ENCODE measurements at regions not wholly inside any gene's neighbourhood (a gene's known extent, or its start where the extent isn't known, plus 50 kb on each side); places are given as distances from the start of the nearest gene placed in this dataset.
"Not testable (repeated sequence)": the region's sequence is repeated elsewhere in the genome, so short reads cannot be mapped to it uniquely, and the experiment has no call there.

- no peaks in the 10 kb centered on the region for H3K4me1 ChIP-seq (ENCODE audit: control insufficient read depth in 3 of 3, insufficient read depth in 2 of 3, low read depth in 1 of 3, low read length in 2 of 3)
- no peaks in the 10 kb centered on the region for H3K27me3 ChIP-seq (ENCODE audit: control insufficient read depth in 3 of 3, insufficient read depth in 3 of 3, low read length in 3 of 3)
- WGBS, 3 donors = 68 to 81% (median 78%) methylated on average over 3 of the region's 3 CpGs
- FAIRE-seq (no peak), DNase-seq (no peak)
- no peak overlapping the region for H3K4me3 ChIP-seq (ENCODE audit: low read depth in 1 of 3, low read length in 3 of 3)
- H3K27ac ChIP-seq (ENCODE audit: low read depth in 1 of 3, low read length in 2 of 3) = no peak overlapping the region
- no peaks in the 10 kb centered on the region for H3K9me3 ChIP-seq (ENCODE audit: control insufficient read depth in 2 of 2, insufficient read depth in 1 of 2, low read depth in 1 of 2, low read length in 1 of 2)
- no peaks in the 10 kb centered on the region for H3K36me3 ChIP-seq (ENCODE audit: control insufficient read depth in 3 of 3, insufficient read depth in 2 of 3, low read depth in 1 of 3, low read length in 3 of 3)
Observed at GRCh38 chr13:87961546-87961945, 290.4 kb downstream of the SLITRK5 start.

GRCh38 chr13:87972568-87972967, 301.4 kb downstream of the SLITRK5 start:
- H3K4me1 ChIP-seq (ENCODE audit: control insufficient read depth in 3 of 3, insufficient read depth in 2 of 3, low read depth in 1 of 3, low read length in 2 of 3) = no peaks in the 10 kb centered on the region
- no peaks in the 10 kb centered on the region for H3K9me3 ChIP-seq (ENCODE audit: control insufficient read depth in 2 of 2, insufficient read depth in 1 of 2, low read depth in 1 of 2, low read length in 1 of 2)
- H3K27me3 ChIP-seq (ENCODE audit: control insufficient read depth in 3 of 3, insufficient read depth in 3 of 3, low read length in 3 of 3) = no peaks in the 10 kb centered on the region
- FAIRE-seq = peak; percentile 91
- no peak overlapping the region for H3K27ac ChIP-seq (ENCODE audit: low read depth in 1 of 3, low read length in 2 of 3)
- H3K4me3 ChIP-seq (ENCODE audit: low read depth in 1 of 3, low read length in 3 of 3) = no peak overlapping the region
- 59 to 75% (median 67%) methylated on average over 1 of the region's 1 CpG for WGBS, 3 donors
- no peaks in the 10 kb centered on the region for H3K36me3 ChIP-seq (ENCODE audit: control insufficient read depth in 3 of 3, insufficient read depth in 2 of 3, low read depth in 1 of 3, low read length in 3 of 3)
- DNase-seq = no peak

GRCh38 chr13:87975035-87975434, 303.9 kb downstream of the SLITRK5 start:
- WGBS, 3 donors = 82 to 85% (median 82%) methylated on average over 4 of the region's 4 CpGs
- DNase-seq (no peak), FAIRE-seq (no peak)
- no peaks in the 10 kb centered on the region for H3K4me1 ChIP-seq (ENCODE audit: control insufficient read depth in 3 of 3, insufficient read depth in 2 of 3, low read depth in 1 of 3, low read length in 2 of 3)
- no peaks in the 10 kb centered on the region for H3K27me3 ChIP-seq (ENCODE audit: control insufficient read depth in 3 of 3, insufficient read depth in 3 of 3, low read length in 3 of 3)
- H3K36me3 ChIP-seq (ENCODE audit: control insufficient read depth in 3 of 3, insufficient read depth in 2 of 3, low read depth in 1 of 3, low read length in 3 of 3) = no peaks in the 10 kb centered on the region
- no peak overlapping the region for H3K4me3 ChIP-seq (ENCODE audit: low read depth in 1 of 3, low read length in 3 of 3)
- no peaks in the 10 kb centered on the region for H3K9me3 ChIP-seq (ENCODE audit: control insufficient read depth in 2 of 2, insufficient read depth in 1 of 2, low read depth in 1 of 2, low read length in 1 of 2)
- H3K27ac ChIP-seq (ENCODE audit: low read depth in 1 of 3, low read length in 2 of 3) = no peak overlapping the region

- not testable (repeated sequence) for H3K4me3 ChIP-seq (ENCODE audit: low read depth in 1 of 3, low read length in 3 of 3); H3K4me1 ChIP-seq (ENCODE audit: control insufficient read depth in 3 of 3, insufficient read depth in 2 of 3, low read depth in 1 of 3, low read length in 2 of 3); DNase-seq; H3K36me3 ChIP-seq (ENCODE audit: control insufficient read depth in 3 of 3, insufficient read depth in 2 of 3, low read depth in 1 of 3, low read length in 3 of 3); H3K27ac ChIP-seq (ENCODE audit: low read depth in 1 of 3, low read length in 2 of 3); H3K27me3 ChIP-seq (ENCODE audit: control insufficient read depth in 3 of 3, insufficient read depth in 3 of 3, low read length in 3 of 3); FAIRE-seq; H3K9me3 ChIP-seq (ENCODE audit: control insufficient read depth in 2 of 2, insufficient read depth in 1 of 2, low read depth in 1 of 2, low read length in 1 of 2)
- WGBS, 3 donors = 93 to 97% (median 94%) methylated on average over 10 to 26 of the region's 26 CpGs
Observed at GRCh38 chr13:87976650-87977049, 305.5 kb downstream of the SLITRK5 start.

- H3K27me3 ChIP-seq (ENCODE audit: control insufficient read depth in 3 of 3, insufficient read depth in 3 of 3, low read length in 3 of 3) = no peaks in the 10 kb centered on the region
- no peaks in the 10 kb centered on the region for H3K4me1 ChIP-seq (ENCODE audit: control insufficient read depth in 3 of 3, insufficient read depth in 2 of 3, low read depth in 1 of 3, low read length in 2 of 3)
- H3K36me3 ChIP-seq (ENCODE audit: control insufficient read depth in 3 of 3, insufficient read depth in 2 of 3, low read depth in 1 of 3, low read length in 3 of 3) = no peaks in the 10 kb centered on the region
- 46 to 56% (median 51%) methylated on average over 2 of the region's 2 CpGs for WGBS, 3 donors
- H3K4me3 ChIP-seq (ENCODE audit: low read depth in 1 of 3, low read length in 3 of 3) = no peak overlapping the region
- H3K27ac ChIP-seq (ENCODE audit: low read depth in 1 of 3, low read length in 2 of 3) = no peak overlapping the region
- H3K9me3 ChIP-seq (ENCODE audit: control insufficient read depth in 2 of 2, insufficient read depth in 1 of 2, low read depth in 1 of 2, low read length in 1 of 2) = no peaks in the 10 kb centered on the region
- no peak for FAIRE-seq
- no peak for DNase-seq
Observed at GRCh38 chr13:87981416-87981815, 310.2 kb downstream of the SLITRK5 start.

- no peak overlapping the region for H3K4me3 ChIP-seq (ENCODE audit: low read depth in 1 of 3, low read length in 3 of 3)
- no peak for DNase-seq
- no peak overlapping the region for H3K27ac ChIP-seq (ENCODE audit: low read depth in 1 of 3, low read length in 2 of 3)
- H3K4me1 ChIP-seq (ENCODE audit: control insufficient read depth in 3 of 3, insufficient read depth in 2 of 3, low read depth in 1 of 3, low read length in 2 of 3) = no peaks in the 10 kb centered on the region
- H3K27me3 ChIP-seq (ENCODE audit: control insufficient read depth in 3 of 3, insufficient read depth in 3 of 3, low read length in 3 of 3) = no peaks in the 10 kb centered on the region
- H3K9me3 ChIP-seq (ENCODE audit: control insufficient read depth in 2 of 2, insufficient read depth in 1 of 2, low read depth in 1 of 2, low read length in 1 of 2) = no peaks in the 10 kb centered on the region
- FAIRE-seq = no peak
- H3K36me3 ChIP-seq (ENCODE audit: control insufficient read depth in 3 of 3, insufficient read depth in 2 of 3, low read depth in 1 of 3, low read length in 3 of 3) = no peaks in the 10 kb centered on the region
Observed at GRCh38 chr13:87982400-87982799, 311.2 kb downstream of the SLITRK5 start.

GRCh38 chr13:87986639-87987250, 315.6 kb downstream of the SLITRK5 start:
- no peaks in the 10 kb centered on the region for H3K36me3 ChIP-seq (ENCODE audit: control insufficient read depth in 3 of 3, insufficient read depth in 2 of 3, low read depth in 1 of 3, low read length in 3 of 3)
- no peaks in the 10 kb centered on the region for H3K4me1 ChIP-seq (ENCODE audit: control insufficient read depth in 3 of 3, insufficient read depth in 2 of 3, low read depth in 1 of 3, low read length in 2 of 3)
- H3K9me3 ChIP-seq (ENCODE audit: control insufficient read depth in 2 of 2, insufficient read depth in 1 of 2, low read depth in 1 of 2, low read length in 1 of 2) = no peaks in the 10 kb centered on the region
- FAIRE-seq (no peak), DNase-seq (no peak)
- H3K27ac ChIP-seq (ENCODE audit: low read depth in 1 of 3, low read length in 2 of 3) = no peak overlapping the region
- no peak overlapping the region for H3K4me3 ChIP-seq (ENCODE audit: low read depth in 1 of 3, low read length in 3 of 3)
- H3K27me3 ChIP-seq (ENCODE audit: control insufficient read depth in 3 of 3, insufficient read depth in 3 of 3, low read length in 3 of 3) = no peaks in the 10 kb centered on the region

- Histone ChIP-seq H3K27me3 (ENCODE audit: control insufficient read depth in 3 of 3, insufficient read depth in 3 of 3, low read length in 3 of 3) (no peaks in the 10 kb centered on the region), H3K4me3 (ENCODE audit: low read depth in 1 of 3, low read length in 3 of 3) (no peak overlapping the region), H3K27ac (ENCODE audit: low read depth in 1 of 3, low read length in 2 of 3) (no peak overlapping the region), H3K9me3 (ENCODE audit: control insufficient read depth in 2 of 2, insufficient read depth in 1 of 2, low read depth in 1 of 2, low read length in 1 of 2) (no peaks in the 10 kb centered on the region), H3K36me3 (ENCODE audit: control insufficient read depth in 3 of 3, insufficient read depth in 2 of 3, low read depth in 1 of 3, low read length in 3 of 3) (no peaks in the 10 kb centered on the region), H3K4me1 (ENCODE audit: control insufficient read depth in 3 of 3, insufficient read depth in 2 of 3, low read depth in 1 of 3, low read length in 2 of 3) (no peaks in the 10 kb centered on the region)
- DNase-seq = no peak
- no peak for FAIRE-seq
- WGBS, 3 donors = 73 to 95% (median 81%) methylated on average over 1 of the region's 1 CpG
Observed at GRCh38 chr13:87998081-87998480, 326.9 kb downstream of the SLITRK5 start.

- DNase-seq (no peak), FAIRE-seq (no peak)
- no peaks in the 10 kb centered on the region for H3K27me3 ChIP-seq (ENCODE audit: control insufficient read depth in 3 of 3, insufficient read depth in 3 of 3, low read length in 3 of 3)
- no peak overlapping the region for H3K27ac ChIP-seq (ENCODE audit: low read depth in 1 of 3, low read length in 2 of 3)
- no peaks in the 10 kb centered on the region for H3K9me3 ChIP-seq (ENCODE audit: control insufficient read depth in 2 of 2, insufficient read depth in 1 of 2, low read depth in 1 of 2, low read length in 1 of 2)
- H3K4me3 ChIP-seq (ENCODE audit: low read depth in 1 of 3, low read length in 3 of 3) = no peak overlapping the region
- no peaks in the 10 kb centered on the region for H3K4me1 ChIP-seq (ENCODE audit: control insufficient read depth in 3 of 3, insufficient read depth in 2 of 3, low read depth in 1 of 3, low read length in 2 of 3)
- H3K36me3 ChIP-seq (ENCODE audit: control insufficient read depth in 3 of 3, insufficient read depth in 2 of 3, low read depth in 1 of 3, low read length in 3 of 3) = no peaks in the 10 kb centered on the region
- 63 to 83% (median 67%) methylated on average over 1 of the region's 1 CpG for WGBS, 3 donors
Observed at GRCh38 chr13:87999240-87999700, 328.1 kb downstream of the SLITRK5 start.

Measured in small intestine (tissue), 7 donors.